Muscle layer of colon (tissue), 2 donors: ENCODE measurements at regions not wholly inside any gene's neighbourhood (a gene's known extent, or its start where the extent isn't known, plus 50 kb on each side); places are given as distances from the start of the nearest gene placed in this dataset.

Experiments
- H3K27ac ChIP-seq: one replicate; pipeline ENCODE4 v1.7.0; 2013; ENCODE audit warnings: low read depth, mild to moderate bottlenecking, low read length, moderate library complexity
- H3K27me3 ChIP-seq, 2 donors: one replicate each; pipeline ENCODE4 v1.7.0; 2013; ENCODE audit warnings: low read length in 2 of 2, mild to moderate bottlenecking in 2 of 2; ENCODE audit not compliant: insufficient read depth in 2 of 2, control insufficient read depth in 1 of 2
- H3K36me3 ChIP-seq: one replicate; pipeline ENCODE4 v1.7.0; 2013; ENCODE audit warnings: mild to moderate bottlenecking, low read length; ENCODE audit not compliant: insufficient read depth
- H3K4me1 ChIP-seq: one replicate; pipeline ENCODE4 v1.7.0; 2013; ENCODE audit warnings: mild to moderate bottlenecking, low read length; ENCODE audit not compliant: insufficient read depth
- H3K4me3 ChIP-seq, 2 donors: one replicate each; pipeline ENCODE4 v1.7.0; 2013; ENCODE audit warnings: low read length in 2 of 2, low read depth in 1 of 2, mild to moderate bottlenecking in 1 of 2, moderate library complexity in 1 of 2
- H3K9ac ChIP-seq: one replicate; pipeline ENCODE4 v1.7.0; 2013; ENCODE audit warnings: low read length
- H3K9me3 ChIP-seq: one replicate; pipeline ENCODE4 v1.7.0; 2013; ENCODE audit warnings: mild to moderate bottlenecking, low read length
- donor health status: abdominal sarcoma.
- donor health status: Adenocarcinoma of cecum.

DNA sequence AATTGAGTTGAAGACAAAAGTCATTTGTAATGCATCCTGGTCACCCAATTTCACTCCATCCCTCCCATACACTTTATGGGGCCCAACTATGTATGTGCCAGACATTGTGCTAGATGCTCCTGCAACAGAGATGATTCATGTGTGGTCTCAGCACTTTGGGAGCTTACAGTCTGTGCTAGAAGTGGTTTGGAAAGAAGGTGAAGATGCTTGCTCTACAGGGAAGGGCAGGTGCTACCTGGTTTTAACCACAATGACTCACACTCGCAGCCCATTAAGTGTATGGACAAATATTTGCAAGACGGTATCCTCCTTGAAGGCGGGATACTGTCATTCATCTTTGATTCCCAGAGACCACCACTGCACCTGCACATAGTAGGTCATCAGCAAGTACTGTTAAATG, 257.6 kb downstream of the OTUD1 start:
- Histone ChIP-seq H3K36me3 (no peaks in the 10 kb centered on the region), H3K9me3 (no peaks in the 10 kb centered on the region), H3K4me1 (no peaks in the 10 kb centered on the region), H3K9ac (no peak overlapping the region), H3K4me3 (no peak overlapping the region), H3K27ac (no peak overlapping the region), H3K27me3 (peaks cover 13 to 25% of the 10 kb centered on the region in 2 donors)

DNA sequence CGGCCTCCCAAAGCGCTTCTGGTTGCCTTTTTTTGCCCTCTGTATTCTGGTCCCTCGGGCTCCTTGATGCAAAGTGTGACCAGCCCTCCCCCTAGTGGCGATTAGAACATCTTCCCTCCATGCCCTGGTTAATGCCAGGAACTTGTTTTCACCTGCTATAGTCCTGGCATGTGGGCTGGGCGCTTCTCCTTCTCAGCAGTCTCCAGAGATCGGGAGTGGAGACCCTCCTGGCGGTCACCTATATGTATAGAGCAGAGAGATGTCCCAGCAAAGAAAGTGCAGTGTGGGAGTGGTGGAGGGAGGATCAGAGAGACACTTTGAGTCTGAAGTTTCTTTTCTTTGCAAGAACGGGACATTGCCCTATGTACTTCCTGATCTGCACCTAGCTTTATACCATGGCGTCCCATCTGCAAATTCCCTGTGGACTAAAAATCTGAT, 264.1 kb downstream of the OTUD1 start:
- H3K27ac ChIP-seq: no peak overlapping the region
- H3K9me3 ChIP-seq: no peaks in the 10 kb centered on the region
- H3K9ac ChIP-seq: no peak overlapping the region
- peaks cover 0 to 6% of the 10 kb centered on the region in 2 donors for H3K27me3 ChIP-seq
- H3K4me1 ChIP-seq: no peaks in the 10 kb centered on the region
- H3K4me3 ChIP-seq: no peak overlapping the region
- H3K36me3 ChIP-seq: no peaks in the 10 kb centered on the region

DNA sequence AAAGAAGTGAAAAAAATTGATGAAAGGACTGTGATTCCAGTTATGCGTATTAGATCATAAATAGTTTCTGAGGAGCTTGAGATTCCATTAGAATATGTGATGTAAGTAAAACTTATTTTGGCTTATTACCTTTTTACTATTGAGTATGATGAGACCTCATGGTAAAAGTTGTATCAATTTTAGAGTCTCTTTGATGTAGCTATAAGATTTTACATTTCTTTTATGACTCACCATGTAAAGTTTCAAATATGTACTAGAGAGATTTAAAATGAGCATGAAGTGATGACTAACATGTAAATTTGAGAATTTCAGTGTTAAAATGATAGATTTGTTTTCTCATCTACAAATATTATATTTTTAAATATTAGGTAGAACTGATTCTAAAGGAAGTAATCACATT, 276.5 kb downstream of the OTUD1 start:
- Histone ChIP-seq H3K4me3 (no peak overlapping the region), H3K27ac (no peak overlapping the region), H3K4me1 (no peaks in the 10 kb centered on the region), H3K9me3 (no peaks in the 10 kb centered on the region), H3K27me3 (no peaks in the 10 kb centered on the region), H3K36me3 (no peaks in the 10 kb centered on the region), H3K9ac (no peak overlapping the region)

DNA sequence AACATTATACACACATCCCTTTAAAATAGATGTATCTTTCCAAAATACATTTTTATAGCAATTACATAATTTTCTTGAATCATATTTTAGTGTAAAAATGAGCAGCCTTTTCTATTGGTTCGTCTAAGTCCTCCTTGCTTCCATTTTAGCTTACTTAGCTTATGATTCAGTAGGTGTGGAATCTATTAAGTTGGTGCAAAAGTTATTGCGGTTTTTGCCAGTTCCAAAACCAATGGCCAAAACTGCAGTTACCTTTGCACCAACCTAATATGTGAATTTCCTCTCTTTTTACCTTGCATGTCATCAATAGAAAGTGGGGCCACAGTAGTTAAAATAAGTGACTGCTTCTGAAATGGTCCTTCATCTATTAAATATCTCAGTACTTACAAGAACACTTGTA, 279.0 kb downstream of the OTUD1 start:
- Histone ChIP-seq H3K27me3 (no peaks in the 10 kb centered on the region), H3K4me1 (no peaks in the 10 kb centered on the region), H3K36me3 (no peaks in the 10 kb centered on the region), H3K27ac (no peak overlapping the region), H3K9ac (no peak overlapping the region), H3K9me3 (no peaks in the 10 kb centered on the region), H3K4me3 (no peak overlapping the region)

DNA sequence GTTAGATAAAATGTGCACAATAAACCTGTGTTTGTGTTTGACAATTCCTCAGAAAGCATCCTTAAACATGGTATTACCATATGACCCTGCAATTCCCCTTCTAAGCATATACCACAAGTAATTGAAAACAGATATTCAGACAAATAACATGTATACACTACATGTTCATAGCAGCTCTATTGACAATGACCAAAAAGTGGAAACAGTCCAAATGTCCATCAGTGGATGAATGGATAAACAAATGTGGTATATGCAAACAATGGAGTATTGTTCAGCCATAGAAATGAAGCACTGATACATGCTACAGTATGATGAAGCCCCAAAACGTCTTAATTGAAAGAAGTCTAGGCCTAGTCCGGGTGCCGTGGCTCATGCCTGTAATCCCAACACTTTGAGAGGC, 280.1 kb downstream of the OTUD1 start:
- Histone ChIP-seq H3K9me3 (no peaks in the 10 kb centered on the region), H3K9ac (no peak overlapping the region), H3K27ac (no peak overlapping the region), H3K4me3 (no peak overlapping the region), H3K36me3 (no peaks in the 10 kb centered on the region), H3K4me1 (no peaks in the 10 kb centered on the region), H3K27me3 (no peaks in the 10 kb centered on the region)

DNA sequence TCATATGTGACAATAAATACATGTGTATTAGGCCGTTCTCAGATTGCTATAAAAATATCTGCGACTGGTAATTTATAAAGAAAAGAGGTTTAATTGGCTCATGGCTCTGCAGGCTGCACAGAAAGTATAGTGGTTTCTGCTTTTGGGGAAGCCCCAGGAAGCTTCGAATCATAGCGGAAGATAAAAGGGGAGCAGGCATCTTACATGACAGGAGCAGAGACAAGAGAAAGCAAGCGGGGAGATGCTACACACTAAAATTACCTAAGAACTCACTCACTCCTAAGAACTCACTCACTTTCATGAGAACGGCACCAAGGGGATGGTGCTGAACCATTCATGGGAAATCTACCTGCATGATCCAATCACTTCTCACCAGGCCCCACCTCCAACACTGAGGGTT, 284.9 kb downstream of the OTUD1 start:
- Histone ChIP-seq H3K27me3 (no peaks in the 10 kb centered on the region), H3K4me3 (no peak overlapping the region)

DNA sequence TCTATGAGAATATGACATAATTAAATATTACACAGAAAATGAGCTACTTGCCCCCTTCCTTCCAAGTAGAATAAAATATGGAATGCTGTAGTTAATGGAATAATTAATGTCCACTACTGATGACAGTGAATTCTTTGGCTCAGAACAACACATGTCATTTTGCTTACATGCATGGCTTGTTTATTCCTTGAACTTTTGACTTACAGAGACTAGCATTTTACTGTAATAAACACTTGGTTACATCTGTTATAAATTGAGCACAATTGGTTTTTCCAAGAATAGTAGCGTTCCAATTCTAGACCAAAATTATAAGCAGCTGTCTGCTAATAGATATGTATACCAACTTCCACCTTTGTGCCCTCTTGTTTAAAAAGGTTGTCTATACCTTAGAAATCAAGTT, 286.7 kb downstream of the OTUD1 start:
- no peaks in the 10 kb centered on the region for H3K36me3 ChIP-seq
- H3K27ac ChIP-seq: no peak overlapping the region
- H3K4me1 ChIP-seq: no peaks in the 10 kb centered on the region
- no peak overlapping the region for H3K9ac ChIP-seq
- H3K9me3 ChIP-seq: no peaks in the 10 kb centered on the region
- H3K4me3 ChIP-seq: no peak overlapping the region
- no peaks in the 10 kb centered on the region for H3K27me3 ChIP-seq

More for the DNA sequence above, 284.9 kb downstream of the OTUD1 start:
- H3K36me3 ChIP-seq: no peaks in the 10 kb centered on the region
- no peak overlapping the region for H3K27ac ChIP-seq
- H3K9ac ChIP-seq: no peak overlapping the region
- no peaks in the 10 kb centered on the region for H3K4me1 ChIP-seq
- no peaks in the 10 kb centered on the region for H3K9me3 ChIP-seq

DNA sequence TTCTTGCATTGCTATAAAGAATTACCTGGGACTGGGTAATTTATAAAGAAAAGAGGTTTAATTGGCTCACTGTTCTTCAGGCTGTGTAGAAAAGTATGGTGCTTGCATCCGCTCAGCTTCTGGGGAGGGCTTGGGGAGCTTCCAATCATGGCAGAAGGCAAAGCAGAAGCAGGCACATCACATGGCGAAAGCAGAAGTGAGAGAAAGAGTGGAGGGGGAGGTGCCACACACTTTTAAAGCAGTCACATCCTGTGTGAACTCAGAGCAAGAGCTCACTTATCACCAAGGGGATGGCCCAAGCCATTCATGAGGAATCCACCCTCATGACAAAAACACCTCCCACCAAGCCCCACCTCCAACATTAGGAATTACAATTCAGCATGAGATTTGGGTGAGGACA, 303.5 kb downstream of the OTUD1 start:
- Histone ChIP-seq H3K9ac (no peak overlapping the region), H3K27ac (no peak overlapping the region), H3K9me3 (no peaks in the 10 kb centered on the region), H3K4me1 (no peaks in the 10 kb centered on the region), H3K27me3 (no peaks in the 10 kb centered on the region), H3K36me3 (no peaks in the 10 kb centered on the region), H3K4me3 (no peak overlapping the region)

DNA sequence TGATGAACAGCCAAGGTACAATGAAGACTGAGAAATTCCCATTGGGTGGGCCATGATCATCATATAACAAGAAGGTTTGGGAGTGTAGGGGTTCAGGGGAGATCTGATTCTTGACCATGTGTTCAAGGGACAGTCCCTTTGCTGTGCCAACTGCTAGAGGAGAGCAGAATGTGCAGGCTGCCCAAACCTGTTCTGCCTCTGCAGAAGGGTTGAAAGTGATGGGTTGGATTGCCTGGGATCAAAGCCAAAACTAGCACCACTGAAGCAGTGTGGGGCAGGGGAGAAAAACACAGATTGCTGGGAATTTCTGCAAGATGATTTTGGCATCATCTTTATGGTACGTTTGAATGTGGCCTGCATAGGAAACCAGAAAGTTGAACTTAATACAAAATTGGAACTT, 303.9 kb downstream of the OTUD1 start:
- Histone ChIP-seq H3K27ac (no peak overlapping the region), H3K9ac (no peak overlapping the region), H3K4me1 (no peaks in the 10 kb centered on the region), H3K4me3 (no peak overlapping the region), H3K9me3 (no peaks in the 10 kb centered on the region), H3K36me3 (no peaks in the 10 kb centered on the region), H3K27me3 (no peaks in the 10 kb centered on the region)

DNA sequence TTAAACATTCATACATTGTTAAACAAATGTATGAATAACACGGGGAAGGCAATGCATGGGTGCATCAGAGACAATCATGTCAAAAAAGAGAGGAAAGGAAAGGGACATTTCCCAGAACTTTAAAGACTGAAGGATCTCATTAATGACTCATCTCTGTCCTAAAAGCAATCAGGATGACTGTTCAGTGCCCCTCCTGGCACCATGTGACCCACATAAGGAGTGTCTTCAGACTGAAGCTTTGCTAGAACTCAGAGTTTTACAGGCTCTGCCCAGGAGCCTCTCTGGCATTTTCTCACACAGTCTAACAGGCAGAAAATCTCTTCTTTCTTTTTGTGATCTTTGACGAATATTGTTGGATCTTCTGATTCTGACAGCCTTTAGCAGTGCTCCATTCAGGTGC, 315.3 kb downstream of the OTUD1 start:
- Histone ChIP-seq H3K27me3 (no peaks in the 10 kb centered on the region), H3K36me3 (no peaks in the 10 kb centered on the region), H3K9me3 (no peaks in the 10 kb centered on the region), H3K4me3 (no peak overlapping the region), H3K9ac (no peak overlapping the region), H3K4me1 (no peaks in the 10 kb centered on the region), H3K27ac (no peak overlapping the region)

DNA sequence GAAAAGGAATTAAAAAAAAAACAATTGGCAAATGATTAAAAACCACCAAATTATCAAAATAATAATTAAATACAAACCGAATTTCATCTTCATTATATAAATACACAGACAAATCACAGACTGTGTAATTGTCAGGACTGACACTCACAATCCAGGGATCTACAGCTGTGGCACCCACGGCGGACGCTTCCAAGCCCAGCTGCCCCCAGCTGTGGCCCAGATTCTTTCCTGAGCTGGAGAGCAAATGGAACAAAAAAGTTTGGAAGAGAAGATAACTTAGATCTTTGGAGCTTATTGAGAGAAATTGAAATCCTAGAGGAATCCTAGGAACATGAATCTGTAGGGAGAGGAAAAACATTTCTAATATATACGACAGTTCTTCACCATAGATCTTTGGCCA, 316.1 kb downstream of the OTUD1 start:
- no peak overlapping the region for H3K9ac ChIP-seq
- H3K36me3 ChIP-seq: no peaks in the 10 kb centered on the region
- no peak overlapping the region for H3K27ac ChIP-seq
- no peaks in the 10 kb centered on the region for H3K9me3 ChIP-seq
- H3K4me3 ChIP-seq: no peak overlapping the region
- H3K27me3 ChIP-seq: no peaks in the 10 kb centered on the region
- H3K4me1 ChIP-seq: no peaks in the 10 kb centered on the region

DNA sequence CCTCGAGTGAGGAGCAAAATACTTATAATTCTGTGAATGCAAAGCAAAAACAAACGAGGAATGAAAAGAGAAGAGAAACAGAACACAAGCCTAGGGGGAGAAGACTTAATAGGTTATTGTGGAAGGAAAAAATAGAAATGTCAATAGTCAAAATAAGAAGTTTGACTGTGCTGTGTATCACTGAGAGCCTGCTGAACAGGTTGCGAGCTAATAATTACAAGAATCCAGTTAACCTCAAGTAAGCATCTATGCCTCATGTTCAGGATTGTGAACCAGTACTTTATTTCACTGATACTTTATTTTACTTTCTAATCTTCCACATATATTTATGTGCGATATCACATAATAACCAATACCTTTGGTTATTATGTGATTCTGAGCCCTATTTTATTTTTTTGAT, 316.7 kb downstream of the OTUD1 start:
- Histone ChIP-seq H3K4me1 (no peaks in the 10 kb centered on the region), H3K27me3 (no peaks in the 10 kb centered on the region), H3K27ac (no peak overlapping the region), H3K9me3 (no peaks in the 10 kb centered on the region), H3K9ac (no peak overlapping the region), H3K36me3 (no peaks in the 10 kb centered on the region), H3K4me3 (no peak overlapping the region)
